ENCODE measurements at regions not wholly inside any gene's neighbourhood (a gene's known extent, or its start where the extent isn't known, plus 50 kb on each side); places are given as distances from the start of the nearest gene placed in this dataset.

DNA sequence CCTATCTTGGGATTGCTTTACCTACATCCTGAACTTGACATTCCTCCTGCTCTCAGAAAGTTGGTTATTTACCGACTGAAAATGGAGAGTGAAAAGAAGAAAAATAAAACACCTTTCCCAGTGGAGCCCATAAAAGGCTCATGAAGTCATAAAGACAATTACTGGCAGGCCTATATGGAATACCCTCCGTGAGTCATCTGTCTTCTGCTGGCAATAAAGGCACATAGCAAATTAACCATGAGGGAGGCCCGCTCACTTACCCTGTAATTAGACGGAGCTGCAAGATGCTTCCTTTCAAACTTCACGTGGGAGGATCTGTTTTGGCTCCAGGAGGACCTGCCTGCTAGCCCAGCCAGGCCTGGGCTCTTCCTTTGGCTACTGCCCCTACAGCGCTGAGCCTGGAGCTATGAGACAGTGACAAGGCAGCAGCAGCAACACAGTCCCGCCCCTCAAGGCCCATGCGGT, 540.4 kb downstream of the BUD13 start:
- DNase-seq (ENCODE audit: low spot score), result no peak
- TF ChIP-seq, protein P1, sequence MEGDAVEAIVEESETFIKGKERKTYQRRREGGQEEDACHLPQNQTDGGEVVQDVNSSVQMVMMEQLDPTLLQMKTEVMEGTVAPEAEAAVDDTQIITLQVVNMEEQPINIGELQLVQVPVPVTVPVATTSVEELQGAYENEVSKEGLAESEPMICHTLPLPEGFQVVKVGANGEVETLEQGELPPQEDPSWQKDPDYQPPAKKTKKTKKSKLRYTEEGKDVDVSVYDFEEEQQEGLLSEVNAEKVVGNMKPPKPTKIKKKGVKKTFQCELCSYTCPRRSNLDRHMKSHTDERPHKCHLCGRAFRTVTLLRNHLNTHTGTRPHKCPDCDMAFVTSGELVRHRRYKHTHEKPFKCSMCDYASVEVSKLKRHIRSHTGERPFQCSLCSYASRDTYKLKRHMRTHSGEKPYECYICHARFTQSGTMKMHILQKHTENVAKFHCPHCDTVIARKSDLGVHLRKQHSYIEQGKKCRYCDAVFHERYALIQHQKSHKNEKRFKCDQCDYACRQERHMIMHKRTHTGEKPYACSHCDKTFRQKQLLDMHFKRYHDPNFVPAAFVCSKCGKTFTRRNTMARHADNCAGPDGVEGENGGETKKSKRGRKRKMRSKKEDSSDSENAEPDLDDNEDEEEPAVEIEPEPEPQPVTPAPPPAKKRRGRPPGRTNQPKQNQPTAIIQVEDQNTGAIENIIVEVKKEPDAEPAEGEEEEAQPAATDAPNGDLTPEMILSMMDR (IDR thresholded peaks at IDR 0.05; ENCODE audit: extremely low read depth, insufficient read depth, missing control alignments), result no peak
- in situ Hi-C loops (cut with MboI; ENCODE audit: low pct_unique_long_range_greater_than_20kb, low sequenced_read_pairs, unreplicated experiment), result no loop called here

DNA sequence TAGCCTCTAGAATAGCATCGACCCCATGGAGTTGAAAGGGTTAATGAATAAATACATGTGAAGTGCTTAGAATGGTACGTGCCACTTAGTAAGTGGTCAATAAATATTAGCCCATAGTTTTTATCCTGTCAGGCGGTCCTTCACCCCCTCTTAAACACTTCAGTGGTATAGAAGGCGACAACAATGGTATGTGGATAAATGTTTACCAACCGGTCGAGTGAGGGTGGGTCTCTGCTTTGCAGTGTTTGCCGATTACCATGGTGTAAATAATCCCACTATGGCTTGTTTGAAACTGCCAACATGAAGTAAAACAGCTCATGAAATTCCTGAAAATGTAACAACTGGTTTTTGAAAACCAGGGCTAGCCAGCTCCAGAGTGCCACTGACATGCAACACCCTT, 541.2 kb downstream of the BUD13 start:
- no peak for DNase-seq (ENCODE audit: low spot score)
- TF ChIP-seq, protein P1 (IDR thresholded peaks at IDR 0.05; ENCODE audit: extremely low read depth, insufficient read depth, missing control alignments), result no peak
- in situ Hi-C loops (cut with MboI; ENCODE audit: low pct_unique_long_range_greater_than_20kb, low sequenced_read_pairs, unreplicated experiment), result no loop called here

- in situ Hi-C loops (cut with MboI; ENCODE audit: low pct_unique_long_range_greater_than_20kb, low sequenced_read_pairs, unreplicated experiment), result no loop called here
- TF ChIP-seq, protein P1 (IDR thresholded peaks at IDR 0.05; ENCODE audit: extremely low read depth, insufficient read depth, missing control alignments), result no peak
- no peak for DNase-seq (ENCODE audit: low spot score)
Measured at GRCh38 chr11:116230438-116230837, 542.3 kb downstream of the BUD13 start.

GRCh38 chr11:116229236-116229970, 543.4 kb downstream of the BUD13 start:
- in situ Hi-C loops (cut with MboI; ENCODE audit: low pct_unique_long_range_greater_than_20kb, low sequenced_read_pairs, unreplicated experiment), result no loop called here
- no peak for DNase-seq (ENCODE audit: low spot score)
- TF ChIP-seq, protein P1 (IDR thresholded peaks at IDR 0.05; ENCODE audit: extremely low read depth, insufficient read depth, missing control alignments), result no peak

DNA sequence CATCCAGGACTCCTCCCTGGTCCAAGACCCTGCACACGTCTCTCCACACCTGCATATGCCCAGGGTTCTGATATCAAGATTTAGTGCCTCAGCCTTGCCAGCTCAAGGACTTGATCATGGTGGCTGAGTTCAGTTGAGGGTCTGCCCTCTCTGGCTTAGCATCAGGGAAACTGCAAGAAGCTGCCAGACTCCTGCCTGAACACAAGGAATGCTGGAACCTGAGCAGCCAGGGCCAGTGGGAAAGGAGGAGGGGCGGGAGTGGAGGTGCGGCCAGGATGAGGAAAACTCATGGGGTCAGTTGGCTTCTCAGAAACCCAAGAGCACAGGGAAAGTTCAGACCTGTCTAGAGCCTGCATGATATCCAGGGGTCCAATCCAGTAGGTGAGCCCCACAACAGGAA, 546.1 kb downstream of the BUD13 start:
- TF ChIP-seq, protein P1 (IDR thresholded peaks at IDR 0.05; ENCODE audit: extremely low read depth, insufficient read depth, missing control alignments), result no peak
- in situ Hi-C loops (cut with MboI; ENCODE audit: low pct_unique_long_range_greater_than_20kb, low sequenced_read_pairs, unreplicated experiment), result no loop called here
- no peak for DNase-seq (ENCODE audit: low spot score)

- TF ChIP-seq, protein P1 (IDR thresholded peaks at IDR 0.05; ENCODE audit: extremely low read depth, insufficient read depth, missing control alignments), result no peak
- no peak for DNase-seq (ENCODE audit: low spot score)
- in situ Hi-C loops (cut with MboI; ENCODE audit: low pct_unique_long_range_greater_than_20kb, low sequenced_read_pairs, unreplicated experiment), result no loop called here
Measured at GRCh38 chr11:116225784-116226585, 546.8 kb downstream of the BUD13 start.

Measured in GM13977 (cell line).